GM19238 (cell line): ENCODE measurements at regions not wholly inside any gene's neighbourhood (a gene's known extent, or its start where the extent isn't known, plus 50 kb on each side); places are given as distances from the start of the nearest gene placed in this dataset.

Experiments used
- DNase-seq: peaks from one replicate; pipeline ENCODE4 v3.0.0; 2011; ENCODE audit warnings: low spot score; ENCODE audit not compliant: insufficient read length

GRCh38 chr2:5914811-5915611, 222.8 kb downstream of the SOX11 start:
- DNase-seq, result no peak

- no peak for DNase-seq
These were observed 223.7 kb downstream of the SOX11 start for GRCh38 chr2:5915881-5916310.

GRCh38 chr2:5921081-5921642, 229.0 kb downstream of the SOX11 start:
- no peak for DNase-seq

- no peak for DNase-seq
These were observed 232.1 kb downstream of the SOX11 start for GRCh38 chr2:5923957-5924945.

- DNase-seq, result no peak
These were observed 233.4 kb downstream of the SOX11 start for GRCh38 chr2:5925604-5926003.

- no peak for DNase-seq
These were observed 234.8 kb downstream of the SOX11 start for GRCh38 chr2:5926871-5927512.

- DNase-seq, result no peak
These were observed 240.6 kb downstream of the SOX11 start for GRCh38 chr2:5932556-5933469.

GRCh38 chr2:5933669-5934068, 241.5 kb downstream of the SOX11 start:
- DNase-seq, result no peak

- DNase-seq, result no peak
These were observed 245.1 kb downstream of the SOX11 start for GRCh38 chr2:5937321-5937720.

GRCh38 chr2:5937851-5938565, 245.8 kb downstream of the SOX11 start:
- DNase-seq, result no peak

GRCh38 chr2:5938566-5938896, 246.3 kb downstream of the SOX11 start:
- DNase-seq, result no peak

GRCh38 chr2:5939553-5939952, 247.4 kb downstream of the SOX11 start:
- no peak for DNase-seq

- DNase-seq, result no peak
These were observed 248.7 kb downstream of the SOX11 start for GRCh38 chr2:5940596-5941535.

GRCh38 chr2:5942204-5942603, 250.0 kb downstream of the SOX11 start:
- no peak for DNase-seq

- no peak for DNase-seq
These were observed 253.6 kb downstream of the SOX11 start for GRCh38 chr2:5945742-5946141.

GRCh38 chr2:5946225-5947115, 254.3 kb downstream of the SOX11 start:
- no peak for DNase-seq

GRCh38 chr2:5950736-5951135, 258.6 kb downstream of the SOX11 start:
- no peak for DNase-seq

- DNase-seq, result no peak
These were observed 259.3 kb downstream of the SOX11 start for GRCh38 chr2:5951471-5951870.
